ENCODE measurements at regions not wholly inside any gene's neighbourhood (a gene's known extent, or its start where the extent isn't known, plus 50 kb on each side); places are given as distances from the start of the nearest gene placed in this dataset.
A peak's percentile ranks its signal among the peaks of the same experiment; 100 is the strongest.

DNA sequence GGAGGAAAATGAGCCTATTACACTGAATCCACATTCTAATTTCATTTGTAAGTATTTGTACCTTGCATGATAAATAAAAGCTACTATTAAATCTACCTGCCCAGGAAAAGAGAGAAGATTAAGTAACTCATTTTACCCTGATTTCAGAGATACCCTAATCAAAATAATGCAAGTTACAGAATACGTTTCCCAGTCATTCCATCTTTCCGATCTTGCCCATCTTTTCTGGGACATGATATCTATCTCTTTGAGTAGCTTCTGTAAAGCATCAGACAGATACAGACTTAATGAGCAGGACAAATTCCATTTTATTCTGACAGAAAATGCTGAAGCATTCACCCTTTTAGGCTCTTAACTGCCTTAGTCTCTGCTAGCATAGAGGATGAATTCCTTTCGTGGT is 56.6 kb downstream of the SPRY2 start:
- no peak for DNase-seq (ENCODE audit: low read depth in 2 of 2)

DNA sequence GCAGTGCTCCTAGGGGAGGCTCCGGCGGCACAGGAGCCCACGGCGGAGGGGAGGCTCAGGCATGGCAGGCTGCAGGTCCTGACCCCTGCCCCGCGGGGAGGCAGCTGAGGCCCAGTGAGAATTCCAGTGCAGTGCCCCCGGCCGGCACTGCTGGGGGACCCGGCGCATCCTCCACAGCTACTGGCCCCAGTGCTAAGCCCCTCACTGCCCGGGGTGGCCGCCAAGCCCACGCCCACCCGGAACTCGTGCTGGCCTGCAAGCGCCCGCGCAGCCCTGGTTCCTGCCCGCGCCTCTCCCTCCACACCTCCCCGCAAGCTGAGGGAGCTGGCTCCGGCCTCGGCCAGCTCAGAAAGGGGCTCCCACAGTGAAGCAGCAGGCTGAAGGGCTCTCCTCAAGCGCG is 62.2 kb downstream of the SPRY2 start:
- DNase-seq (ENCODE audit: low read depth in 2 of 2), result no peak

GRCh38 chr13:80276371-80277289 is 64.3 kb downstream of the SPRY2 start:
- no peak for DNase-seq (ENCODE audit: low read depth in 2 of 2)

GRCh38 chr13:80274643-80275042 is 66.3 kb downstream of the SPRY2 start:
- DNase-seq (ENCODE audit: low read depth in 2 of 2), result no peak

GRCh38 chr13:80273718-80274117 is 67.2 kb downstream of the SPRY2 start:
- no peak for DNase-seq (ENCODE audit: low read depth in 2 of 2)

GRCh38 chr13:80265348-80265747 is 75.6 kb downstream of the SPRY2 start:
- no peak for DNase-seq (ENCODE audit: low read depth in 2 of 2)

DNA sequence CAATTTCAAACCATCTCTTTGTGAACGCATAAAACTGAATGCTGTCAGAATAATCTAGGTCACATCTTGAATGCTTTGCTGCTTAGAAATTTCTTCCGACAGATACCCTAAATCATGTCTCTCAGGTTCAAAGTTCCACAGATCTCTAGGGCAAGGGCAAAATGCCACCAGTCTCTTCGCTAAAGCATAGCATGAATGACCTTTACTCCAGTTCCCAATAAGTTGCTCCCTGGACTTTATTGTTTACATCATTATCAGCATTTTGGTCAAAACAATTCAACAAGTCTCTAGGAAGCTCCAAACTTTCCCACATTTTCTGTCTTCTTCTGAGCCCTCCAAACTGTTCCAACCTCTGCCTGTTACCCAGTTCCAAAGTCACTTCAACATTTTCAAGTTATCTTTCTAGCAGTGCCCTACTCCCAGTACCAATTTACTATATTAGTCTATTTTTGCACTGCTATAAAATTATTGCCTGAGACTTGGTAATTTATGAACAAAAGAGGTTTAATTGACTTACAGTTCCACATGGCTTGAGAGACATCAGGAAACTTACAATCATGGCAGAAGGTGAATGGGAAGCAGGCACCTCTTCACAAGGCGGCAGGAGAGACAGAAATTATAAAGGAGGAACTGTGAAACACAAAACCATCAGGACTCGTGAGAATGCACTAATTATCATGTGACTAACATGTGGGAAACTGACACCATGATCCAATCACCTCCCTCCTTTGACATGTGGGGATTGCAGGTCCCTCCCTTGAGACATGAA is 77.0 kb downstream of the SPRY2 start:
- no peak for DNase-seq (ENCODE audit: low read depth in 2 of 2)

GRCh38 chr13:80262051-80262695 is 78.8 kb downstream of the SPRY2 start:
- DNase-seq (ENCODE audit: low read depth in 2 of 2), result no peak

DNA sequence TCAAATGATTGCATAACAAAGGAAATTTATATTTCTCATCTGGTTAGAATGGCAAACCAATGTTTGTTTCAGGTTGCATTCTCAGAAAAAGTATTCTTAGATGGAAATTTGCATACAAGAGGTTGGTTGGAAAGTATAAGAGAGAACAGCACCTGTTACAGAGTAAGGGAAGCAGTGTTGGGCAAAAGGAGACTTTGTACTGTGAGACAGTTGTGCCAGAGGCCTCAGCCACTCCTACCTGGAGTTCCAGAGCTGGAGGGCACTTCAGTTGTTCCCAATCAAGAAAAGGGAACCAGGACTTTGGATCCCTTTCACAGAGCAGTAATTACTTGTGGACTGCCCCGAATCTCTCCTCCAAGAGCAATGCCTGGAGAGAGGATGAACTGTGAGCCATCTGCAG is 81.8 kb downstream of the SPRY2 start:
- no peak for DNase-seq (ENCODE audit: low read depth in 2 of 2)

DNA sequence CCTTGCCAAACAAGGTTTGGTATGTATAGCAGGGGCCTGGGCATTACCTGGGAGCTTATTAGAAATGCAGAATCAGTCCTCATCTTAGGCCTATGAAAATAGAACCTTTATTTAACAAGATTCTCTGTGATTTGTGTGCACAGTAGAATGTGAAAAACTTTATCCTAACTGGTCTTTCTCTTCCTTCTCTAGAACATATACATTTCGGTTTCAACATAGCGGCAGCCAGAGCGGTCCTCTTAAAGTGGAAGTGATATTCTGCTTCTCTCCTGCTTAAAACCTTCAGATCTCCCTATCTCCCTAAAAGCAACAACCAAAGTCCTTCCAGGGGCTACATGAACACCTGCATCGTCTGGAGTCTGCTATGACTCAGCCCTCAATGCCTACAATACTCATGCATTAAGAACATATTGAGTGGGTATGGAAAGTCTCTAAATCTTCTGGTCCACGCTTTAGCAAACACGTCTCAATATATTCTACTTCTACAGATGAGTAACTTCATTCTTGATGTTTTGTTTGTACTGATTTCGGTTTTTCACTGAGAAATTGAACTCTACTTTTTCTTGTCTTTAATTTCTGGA is 84.5 kb downstream of the SPRY2 start:
- no peak for DNase-seq (ENCODE audit: low read depth in 2 of 2)

- no peak for DNase-seq (ENCODE audit: low read depth in 2 of 2)
Observed at GRCh38 chr13:80255946-80256345, 85.0 kb downstream of the SPRY2 start.

DNA sequence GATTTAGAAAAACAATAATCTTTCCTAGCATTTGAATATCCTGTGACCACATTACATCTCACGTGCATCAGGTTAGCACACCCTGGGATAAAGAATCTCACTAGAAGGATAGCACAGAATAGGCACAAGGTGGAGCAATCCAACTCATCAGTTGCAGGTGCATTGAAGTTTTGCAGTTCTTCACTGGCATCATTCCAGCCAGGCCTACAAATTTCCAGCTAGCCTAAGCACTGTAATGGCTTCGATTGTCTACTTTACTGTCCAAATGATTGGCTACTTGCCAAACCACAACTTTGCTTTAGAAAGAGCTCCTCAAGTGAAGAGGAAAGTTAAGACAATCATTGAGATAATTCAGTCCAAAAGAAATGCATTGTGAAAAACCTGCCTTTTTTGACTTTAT is 89.5 kb downstream of the SPRY2 start:
- peak; percentile 25 to 36 for DNase-seq (ENCODE audit: low read depth in 2 of 2)

DNA sequence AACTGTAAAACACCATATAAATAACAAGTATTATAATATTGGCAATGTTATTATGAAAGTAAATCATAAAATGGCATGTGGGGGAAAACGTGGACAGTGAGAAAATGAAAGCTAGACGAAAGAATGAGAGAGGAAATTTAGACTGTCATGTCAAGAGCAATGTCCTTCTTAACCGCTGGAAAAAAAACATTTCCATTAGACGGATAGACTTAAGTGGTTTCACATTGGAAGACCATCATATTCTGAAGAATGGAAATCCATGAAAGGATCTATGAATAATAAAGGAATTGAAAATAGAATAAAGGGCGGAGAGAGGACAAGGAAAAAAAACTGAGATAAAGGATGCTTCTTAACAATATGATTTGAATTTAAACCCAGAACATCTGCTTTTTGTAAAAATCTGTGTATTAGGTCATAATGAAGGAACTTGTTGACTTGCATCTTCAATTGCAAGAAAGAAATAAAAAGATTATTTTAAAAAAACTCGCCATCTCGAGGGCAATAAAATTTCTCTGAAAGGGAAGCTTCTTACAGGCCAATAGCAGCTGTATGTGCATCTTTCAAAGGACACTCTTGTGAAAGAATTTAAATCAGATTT is 90.6 kb downstream of the SPRY2 start:
- DNase-seq (ENCODE audit: low read depth in 2 of 2), result no peak

DNA sequence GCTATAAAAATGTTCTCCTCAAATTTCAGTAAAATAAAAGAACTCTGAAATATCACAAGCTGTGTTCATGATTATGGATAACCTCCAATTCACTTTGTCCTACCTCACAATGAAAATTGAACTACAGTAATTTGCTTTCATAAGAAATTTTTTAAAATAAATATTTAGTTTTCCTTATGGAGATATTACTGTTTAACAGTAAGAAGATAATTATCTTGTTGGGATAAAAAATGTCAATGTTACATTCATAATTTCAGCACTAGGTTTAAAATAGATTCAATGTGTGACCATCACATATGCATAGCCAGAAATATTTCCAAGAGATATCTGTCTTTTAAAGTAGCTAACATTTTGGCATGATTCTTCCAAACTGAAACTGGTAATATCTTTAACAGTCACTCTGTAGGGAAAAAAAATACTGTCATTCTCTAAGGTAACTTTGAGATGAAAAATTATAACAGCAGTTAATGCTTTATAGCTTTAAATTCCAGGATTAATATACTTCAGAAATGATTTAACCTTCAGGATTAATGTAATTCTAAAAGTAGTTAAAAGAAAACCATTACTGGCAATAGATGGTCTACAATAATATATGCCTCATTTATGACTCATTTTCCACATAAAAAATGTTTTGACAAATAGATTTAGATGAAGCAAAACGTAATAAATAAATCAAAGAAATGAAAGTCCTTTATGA is 91.3 kb downstream of the SPRY2 start:
- no peak for DNase-seq (ENCODE audit: low read depth in 2 of 2)

- no peak for DNase-seq (ENCODE audit: low read depth in 2 of 2)
Observed at GRCh38 chr13:80245162-80245733, 95.7 kb downstream of the SPRY2 start.

GRCh38 chr13:80244574-80244973 is 96.4 kb downstream of the SPRY2 start:
- DNase-seq (ENCODE audit: low read depth in 2 of 2), result no peak

- no peak for DNase-seq (ENCODE audit: low read depth in 2 of 2)
Observed at GRCh38 chr13:80242728-80243427, 98.0 kb downstream of the SPRY2 start.

DNA sequence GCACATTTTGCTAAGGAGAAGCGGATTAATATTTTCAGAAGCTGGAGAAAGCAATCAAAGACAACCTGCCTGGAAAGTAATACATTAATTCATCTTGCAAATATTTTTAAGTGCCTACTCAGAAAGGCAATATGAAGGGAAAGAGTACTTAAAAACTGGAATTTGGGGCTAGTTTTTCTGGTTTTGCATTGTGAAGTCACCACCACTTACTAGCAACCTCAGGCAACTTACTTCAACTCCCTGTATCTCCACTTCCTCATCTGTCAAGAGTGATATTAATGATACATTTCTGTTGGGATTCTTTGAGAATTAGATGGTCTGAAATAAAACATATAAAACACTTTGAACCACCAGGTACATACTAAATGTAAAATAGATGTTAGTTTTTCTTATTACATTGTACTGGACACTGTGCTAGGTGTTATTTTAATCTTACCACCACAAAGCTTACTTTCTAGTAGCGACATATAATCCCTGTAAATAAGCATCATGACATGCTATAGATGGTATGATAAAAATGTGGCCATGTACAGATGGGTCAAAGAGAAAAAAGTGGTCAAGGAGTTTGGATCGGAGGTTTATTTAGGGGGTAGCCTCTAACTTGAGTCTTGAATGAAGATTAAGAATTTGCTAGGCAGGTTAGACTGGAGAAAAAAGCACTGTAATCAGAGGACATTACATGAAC is 101.2 kb downstream of the SPRY2 start:
- DNase-seq (ENCODE audit: low read depth in 2 of 2), result no peak

GRCh38 chr13:80239116-80239515 is 101.8 kb downstream of the SPRY2 start:
- no peak for DNase-seq (ENCODE audit: low read depth in 2 of 2)

GRCh38 chr13:80237646-80238045 is 103.3 kb downstream of the SPRY2 start:
- DNase-seq (ENCODE audit: low read depth in 2 of 2), result no peak

Data from fibroblast of skin of left biceps (primary cell).